SU-DHL-6 (cell line): ENCODE measurements at regions not wholly inside any gene's neighbourhood (a gene's known extent, or its start where the extent isn't known, plus 50 kb on each side); places are given as distances from the start of the nearest gene placed in this dataset.
"Not testable (repeated sequence)": the region's sequence is repeated elsewhere in the genome, so short reads cannot be mapped to it uniquely, and the experiment has no call there.

Source experiments
- H2AFZ ChIP-seq: fragments of 200-600 bp; sonication (generic); 2 replicates; pipeline ENCODE4 v1.6.1; 2014; ENCODE audit warnings: low read depth, mild to moderate bottlenecking, moderate library complexity, mixed read lengths, antibody characterized with exemption, low read length; ENCODE audit not compliant: severe bottlenecking
- H3F3A ChIP-seq: fragments of 200-600 bp; shearing (Covaris generic); 2 replicates; pipeline ENCODE4 v1.6.0; 2016; ENCODE audit warnings: antibody characterized with exemption, mild to moderate bottlenecking; ENCODE audit not compliant: insufficient read depth
- H3K27ac ChIP-seq: fragments of 200-600 bp; sonication (generic); 2 replicates; pipeline ENCODE4 v1.5.1; 2016; ENCODE audit warnings: low read depth, mild to moderate bottlenecking, low read length, moderate library complexity, mixed read lengths
- H3K27me3 ChIP-seq: fragments of 200-600 bp; sonication (generic), shearing (Covaris generic); 2 replicates; pipeline ENCODE4 v1.6.0; 2014; ENCODE audit warnings: mild to moderate bottlenecking, low read length
- H3K36me3 ChIP-seq: fragments of 200-600 bp; sonication (generic); 2 replicates; pipeline ENCODE4 v1.6.1; 2014; ENCODE audit warnings: mild to moderate bottlenecking, low read length, mixed read lengths
- H3K4me2 ChIP-seq: fragments of 300-600, 200-600 bp; shearing (Covaris generic), sonication (generic); 2 replicates; pipeline ENCODE4 v1.6.0; 2014; ENCODE audit warnings: low read length, low read depth, mild to moderate bottlenecking; ENCODE audit not compliant: poor library complexity, severe bottlenecking
- H3K4me3 ChIP-seq: fragments of 200-600 bp; sonication (generic); 2 replicates; pipeline ENCODE4 v1.5.1; 2014; ENCODE audit warnings: antibody characterized with exemption, low read length, mild to moderate bottlenecking, mixed read lengths; ENCODE audit not compliant: insufficient read depth, poor library complexity, severe bottlenecking
- H3K79me2 ChIP-seq: fragments of 200-600 bp; sonication (generic); 2 replicates; pipeline ENCODE4 v1.6.1; 2014; ENCODE audit warnings: mild to moderate bottlenecking, low read length, moderate library complexity; ENCODE audit not compliant: insufficient read depth
- H3K9ac ChIP-seq: fragments of 200-600 bp; sonication (generic); 2 replicates; pipeline ENCODE4 v1.7.0; 2014; ENCODE audit warnings: mild to moderate bottlenecking, low read length
- H3K9me2 ChIP-seq: fragments of 200-600 bp; sonication (generic); replicated peaks from 2 replicates; pipeline ENCODE4 v1.6.1; 2014; ENCODE audit warnings: low read length; ENCODE audit not compliant: insufficient read depth
- H3K9me3 ChIP-seq: fragments of 200-600 bp; sonication (generic); 2 replicates; pipeline ENCODE4 v1.6.1; 2014; ENCODE audit warnings: low read length, mixed read lengths; ENCODE audit not compliant: insufficient read depth
- H4K20me1 ChIP-seq: fragments of 200-600 bp; sonication (generic); 2 replicates; pipeline ENCODE4 v1.6.1; 2014; ENCODE audit warnings: low read depth, mild to moderate bottlenecking, antibody characterized with exemption, low read length, moderate library complexity, mixed read lengths
- EZH2phosphoT487 ChIP-seq: fragments of 200-600 bp; sonication (generic), shearing (Covaris generic); conservative IDR thresholded peaks from 2 replicates; pipeline ENCODE4 v1.6.1; 2018; ENCODE audit warnings: mild to moderate bottlenecking, antibody characterized with exemption, low read length, moderate library complexity, mixed read lengths
- TF ChIP-seq, protein P1 (sequence below): fragments of 200-600 bp; sonication (generic); IDR thresholded peaks from one replicate; pipeline ENCODE4 v1.5.1; 2017; ENCODE audit warnings: antibody characterized with exemption, mild to moderate bottlenecking, low read length, moderate library complexity; ENCODE audit not compliant: insufficient read depth, poor library complexity, severe bottlenecking

GRCh38 chr4:129999156-129999555 is 903.2 kb downstream of the C4orf33 start:
- no peaks in the 10 kb centered on the region for H3F3A ChIP-seq
- H3K27me3 ChIP-seq: no peaks in the 10 kb centered on the region
- TF ChIP-seq, protein P1, sequence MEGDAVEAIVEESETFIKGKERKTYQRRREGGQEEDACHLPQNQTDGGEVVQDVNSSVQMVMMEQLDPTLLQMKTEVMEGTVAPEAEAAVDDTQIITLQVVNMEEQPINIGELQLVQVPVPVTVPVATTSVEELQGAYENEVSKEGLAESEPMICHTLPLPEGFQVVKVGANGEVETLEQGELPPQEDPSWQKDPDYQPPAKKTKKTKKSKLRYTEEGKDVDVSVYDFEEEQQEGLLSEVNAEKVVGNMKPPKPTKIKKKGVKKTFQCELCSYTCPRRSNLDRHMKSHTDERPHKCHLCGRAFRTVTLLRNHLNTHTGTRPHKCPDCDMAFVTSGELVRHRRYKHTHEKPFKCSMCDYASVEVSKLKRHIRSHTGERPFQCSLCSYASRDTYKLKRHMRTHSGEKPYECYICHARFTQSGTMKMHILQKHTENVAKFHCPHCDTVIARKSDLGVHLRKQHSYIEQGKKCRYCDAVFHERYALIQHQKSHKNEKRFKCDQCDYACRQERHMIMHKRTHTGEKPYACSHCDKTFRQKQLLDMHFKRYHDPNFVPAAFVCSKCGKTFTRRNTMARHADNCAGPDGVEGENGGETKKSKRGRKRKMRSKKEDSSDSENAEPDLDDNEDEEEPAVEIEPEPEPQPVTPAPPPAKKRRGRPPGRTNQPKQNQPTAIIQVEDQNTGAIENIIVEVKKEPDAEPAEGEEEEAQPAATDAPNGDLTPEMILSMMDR: no peak
- TF ChIP-seq EZH2phosphoT487: no peak
- H3K4me3 ChIP-seq: no peak overlapping the region
- H3K36me3 ChIP-seq: no peaks in the 10 kb centered on the region
- H3K79me2 ChIP-seq: no peaks in the 10 kb centered on the region
- no peaks in the 10 kb centered on the region for H4K20me1 ChIP-seq
- no peak overlapping the region for H3K9ac ChIP-seq
- H2AFZ ChIP-seq: no peak overlapping the region
- H3K9me3 ChIP-seq: no peaks in the 10 kb centered on the region
- no peak overlapping the region for H3K27ac ChIP-seq
- no peak overlapping the region for H3K4me2 ChIP-seq
- H3K9me2 ChIP-seq: no peaks in the 10 kb centered on the region

DNA sequence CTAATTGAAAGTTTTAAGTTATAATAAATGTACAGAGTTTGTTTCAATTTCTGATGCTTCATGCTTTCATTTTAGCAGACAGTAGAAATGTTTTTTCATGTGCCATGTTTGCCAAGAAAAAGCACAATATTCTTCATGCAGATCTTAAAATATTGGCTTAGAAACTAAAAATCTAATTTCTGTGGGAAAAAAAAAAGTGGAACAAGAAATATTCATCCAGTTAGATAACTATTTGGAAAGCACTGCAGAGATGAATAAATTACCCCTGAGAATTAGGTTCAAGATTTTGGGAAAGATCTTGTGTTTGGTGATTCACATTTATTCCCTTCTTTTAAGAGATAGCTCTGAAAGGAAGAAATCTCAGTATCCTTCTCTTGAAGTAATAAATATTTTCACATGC is 912.5 kb downstream of the C4orf33 start:
- no peaks in the 10 kb centered on the region for H3K79me2 ChIP-seq
- no peak overlapping the region for H2AFZ ChIP-seq

GRCh38 chr4:130012806-130013205 is 916.9 kb downstream of the C4orf33 start:
- H3K27ac ChIP-seq, H3K9ac ChIP-seq, H3K79me2 ChIP-seq, H3K9me2 ChIP-seq, H3K27me3 ChIP-seq, H3F3A ChIP-seq, H3K4me3 ChIP-seq, H3K36me3 ChIP-seq, H3K9me3 ChIP-seq, H3K4me2 ChIP-seq, H2AFZ ChIP-seq, H4K20me1 ChIP-seq: not testable (repeated sequence)

More for the DNA sequence above, 912.5 kb downstream of the C4orf33 start:
- H3K36me3 ChIP-seq: no peaks in the 10 kb centered on the region
- H3K27me3 ChIP-seq: no peaks in the 10 kb centered on the region
- peak overlapping the region; percentile 13 for H3K4me2 ChIP-seq
- no peaks in the 10 kb centered on the region for H3K9me3 ChIP-seq
- no peaks in the 10 kb centered on the region for H4K20me1 ChIP-seq
- H3K27ac ChIP-seq: no peak overlapping the region
- no peaks in the 10 kb centered on the region for H3K9me2 ChIP-seq
- no peak for TF ChIP-seq EZH2phosphoT487
- TF ChIP-seq, protein P1: no peak
- H3K9ac ChIP-seq: no peak overlapping the region
- no peaks in the 10 kb centered on the region for H3F3A ChIP-seq
- H3K4me3 ChIP-seq: no peak overlapping the region

GRCh38 chr4:130021706-130022105 is 925.8 kb downstream of the C4orf33 start:
- Histone ChIP-seq H3K27ac (no peak overlapping the region), H3K27me3 (no peaks in the 10 kb centered on the region), H3K9me3 (no peaks in the 10 kb centered on the region), H3K9ac (no peak overlapping the region), H3K36me3 (no peaks in the 10 kb centered on the region), H4K20me1 (no peaks in the 10 kb centered on the region), H3K4me2 (no peak overlapping the region), H3K9me2 (no peaks in the 10 kb centered on the region), H3K4me3 (no peak overlapping the region), H3F3A (no peaks in the 10 kb centered on the region), H2AFZ (no peak overlapping the region), H3K79me2 (no peaks in the 10 kb centered on the region)
- no peak for TF ChIP-seq EZH2phosphoT487
- TF ChIP-seq, protein P1: no peak
